Medulla oblongata (tissue), 1 donor: ENCODE measurements at regions not wholly inside any gene's neighbourhood (a gene's known extent, or its start where the extent isn't known, plus 50 kb on each side); places are given as distances from the start of the nearest gene placed in this dataset.
A peak's percentile ranks its signal among the peaks of the same experiment; 100 is the strongest.

Source experiments
- DNase-seq: peaks from one replicate; pipeline ENCODE4 v3.0.0-alpha.2; 2015; ENCODE audit errors: extremely low spot score

- DNase-seq, result no peak
Measured at GRCh38 chr11:81424822-81425221, 1308.8 kb downstream of the FAM181B start.

GRCh38 chr11:81422402-81422801 is 1311.3 kb downstream of the FAM181B start:
- DNase-seq, result no peak

GRCh38 chr11:81421251-81421860 is 1312.3 kb downstream of the FAM181B start:
- no peak for DNase-seq

GRCh38 chr11:81420668-81421250 is 1312.9 kb downstream of the FAM181B start:
- peak; percentile 2 for DNase-seq

GRCh38 chr11:81397316-81397715 is 1336.3 kb downstream of the FAM181B start:
- no peak for DNase-seq

- DNase-seq, result no peak
Measured at GRCh38 chr11:81394311-81394710, 1339.4 kb downstream of the FAM181B start.

GRCh38 chr11:81388326-81388725 is 1345.3 kb downstream of the FAM181B start:
- no peak for DNase-seq

- no peak for DNase-seq
Measured at GRCh38 chr11:81380395-81380794, 1353.3 kb downstream of the FAM181B start.

GRCh38 chr11:81377418-81377817 is 1356.2 kb downstream of the FAM181B start:
- DNase-seq, result no peak

GRCh38 chr11:81373986-81374385 is 1359.7 kb downstream of the FAM181B start:
- no peak for DNase-seq

GRCh38 chr11:81368192-81368591 is 1365.5 kb downstream of the FAM181B start:
- no peak for DNase-seq

- DNase-seq, result no peak
Measured at GRCh38 chr11:81365496-81365895, 1368.2 kb downstream of the FAM181B start.

- DNase-seq, result no peak
Measured at GRCh38 chr11:81359476-81359875, 1374.2 kb downstream of the FAM181B start.

GRCh38 chr11:81345609-81346008 is 1388.1 kb downstream of the FAM181B start:
- no peak for DNase-seq

- peak; percentile 51 for DNase-seq
Measured at GRCh38 chr11:81342966-81343365, 1390.7 kb downstream of the FAM181B start.

- DNase-seq, result no peak
Measured at GRCh38 chr11:81340225-81340624, 1393.4 kb downstream of the FAM181B start.

GRCh38 chr11:81339521-81339920 is 1394.1 kb downstream of the FAM181B start:
- no peak for DNase-seq

GRCh38 chr11:81337756-81338155 is 1395.9 kb downstream of the FAM181B start:
- DNase-seq, result no peak

- no peak for DNase-seq
Measured at GRCh38 chr11:81332276-81332675, 1401.4 kb downstream of the FAM181B start.

GRCh38 chr11:81331611-81332235 is 1401.9 kb downstream of the FAM181B start:
- DNase-seq, result no peak

- DNase-seq, result no peak
Measured at GRCh38 chr11:81331088-81331487, 1402.6 kb downstream of the FAM181B start.

- DNase-seq, result no peak
Measured at GRCh38 chr11:81303038-81303664, 1430.5 kb downstream of the FAM181B start.
